GM12878 (cell line): ENCODE measurements at regions not wholly inside any gene's neighbourhood (a gene's known extent, or its start where the extent isn't known, plus 50 kb on each side); places are given as distances from the start of the nearest gene placed in this dataset.

ENCODE experiments used
- ATAC-seq: fragments of 200-7000 bp; cut with Tn5 transposase; 3 replicates; pipeline ENCODE4 v1.9.1; 2020; ENCODE audit warnings: mild to moderate bottlenecking, moderate library complexity
- BruUV-seq: library from RNA; stranded (reverse); fragments of 400-500 nt; replicated peaks from 2 replicates; lab custom pipeline; 2021; lab: Mats Ljungman, UMichigan
- CTCF ChIA-PET: fragments of 300-600 bp; sonication (Branson Sonifier 250); formaldehyde crosslinking; extraction: SDS; loops from one replicate; lab custom pipeline; 2021; ENCODE audit warnings: inconsistent platforms; lab: Yijun Ruan, JAX
- POLR2A ChIA-PET: fragments of 350-600 bp; formaldehyde crosslinking; extraction: SDS; loops from one replicate; lab custom pipeline; 2021; ENCODE audit warnings: inconsistent platforms; lab: Charles Lee
- RAD21 ChIA-PET: fragments of 300-600 bp; sonication (Branson Sonifier 250); formaldehyde crosslinking; loops from one replicate; lab custom pipeline; 2023; ENCODE audit warnings: antibody characterized with exemption; ENCODE audit not compliant: unreplicated experiment; lab: Charles Lee
- SMC1A ChIA-PET: fragments of 300-600 bp; sonication (Branson Sonifier 250); formaldehyde crosslinking; loops from one replicate; lab custom pipeline; 2023; ENCODE audit not compliant: unreplicated experiment, uncharacterized antibody; lab: Charles Lee
- DNase-seq: peaks from one replicate; pipeline ENCODE4 v3.0.0-alpha.2; 2011; ENCODE audit warnings: low read depth, low spot score
- FAIRE-seq: peaks from 3 replicates; lab custom pipeline; 2011; peaks lifted over from hg19 to GRCh38; lab: Jason Lieb, UNC
- H2AFZ ChIP-seq: 2 replicates; pipeline ENCODE4 v1.6.0; 2011; ENCODE audit warnings: low read depth, low read length, control low read depth; ENCODE audit not compliant: control insufficient read depth
- H3K27ac ChIP-seq: 2 replicates; pipeline ENCODE4 v1.5.1; 2011; ENCODE audit warnings: control low read depth; ENCODE audit not compliant: control insufficient read depth, insufficient read depth
- H3K27me3 ChIP-seq, 2 experiments: replicated peaks in 1 of 2; 2 replicates each; pipeline versions ENCODE4 v1.6.0 to v1.6.1; 2011; ENCODE audit warnings: low read length in 1 of 2; ENCODE audit not compliant: control insufficient read depth in 2 of 2, insufficient read depth in 2 of 2
- H3K36me3 ChIP-seq, 2 experiments: 2 replicates each; pipeline ENCODE4 v1.5.1; 2011; ENCODE audit warnings: low read length in 1 of 2; ENCODE audit not compliant: control insufficient read depth in 2 of 2, insufficient read depth in 2 of 2
- H3K4me1 ChIP-seq: 2 replicates; pipeline ENCODE4 v1.6.1; 2011; ENCODE audit warnings: mild to moderate bottlenecking, low read length, moderate library complexity, mixed read lengths; ENCODE audit not compliant: control insufficient read depth, insufficient read depth
- H3K4me2 ChIP-seq: 2 replicates; pipeline ENCODE4 v1.6.0; 2011; ENCODE audit warnings: control low read depth; ENCODE audit not compliant: control insufficient read depth, insufficient read depth
- H3K4me3 ChIP-seq: fragments of 200-600 bp; sonication (generic); 2 replicates; pipeline ENCODE4 v1.5.1; 2016
- H3K79me2 ChIP-seq: 2 replicates; pipeline ENCODE4 v1.6.0; 2011; ENCODE audit warnings: low read length; ENCODE audit not compliant: control insufficient read depth, insufficient read depth
- H3K9ac ChIP-seq: 2 replicates; pipeline ENCODE4 v1.8.0; 2011; ENCODE audit warnings: low read length, control low read depth, mixed read lengths; ENCODE audit not compliant: control insufficient read depth, insufficient read depth
- H3K9me3 ChIP-seq: replicated peaks from 3 replicates; pipeline ENCODE4 v1.5.1; 2011; ENCODE audit warnings: mild to moderate bottlenecking, low read length; ENCODE audit not compliant: control insufficient read depth, insufficient read depth
- H4K20me1 ChIP-seq: 2 replicates; pipeline ENCODE4 v1.6.0; 2011; ENCODE audit not compliant: control insufficient read depth, insufficient read depth
- BACH1 ChIP-seq: fragments of 450-650 bp; IDR thresholded peaks from 2 replicates; pipeline ENCODE4 v1.6.1; 2017; ENCODE audit warnings: mild to moderate bottlenecking, borderline replicate concordance
- BHLHE40 ChIP-seq, 2 experiments: fragments of 450-650 bp in 1 of 2; IDR thresholded peaks; 2 replicates each; pipeline ENCODE4 v1.6.1; 2011 to 2017; ENCODE audit warnings: low read depth in 2 of 2, borderline replicate concordance in 1 of 2, improper control_type of control experiment in 1 of 2, low read length in 1 of 2, mild to moderate bottlenecking in 1 of 2
- E2F8 ChIP-seq: fragments of 450-650 bp; IDR thresholded peaks from 2 replicates; pipeline ENCODE4 v1.6.1; 2018; ENCODE audit warnings: mild to moderate bottlenecking, low read depth, moderate library complexity; ENCODE audit not compliant: partially characterized antibody
- ESRRA ChIP-seq: IDR thresholded peaks from 2 replicates; pipeline ENCODE4 v1.6.1; 2012; ENCODE audit warnings: mild to moderate bottlenecking, low read length, improper control_type of control experiment
- ETV6 ChIP-seq, 2 experiments: fragments of 450-650 bp in 1 of 2; IDR thresholded peaks in 1 of 2; conservative IDR thresholded peaks in 1 of 2; 2 replicates each; pipeline ENCODE4 v1.6.1; 2014; ENCODE audit warnings: antibody characterized with exemption in 1 of 2, borderline replicate concordance in 1 of 2, low read depth in 1 of 2, mild to moderate bottlenecking in 1 of 2, moderate library complexity in 1 of 2
- IKZF2 ChIP-seq, 2 experiments: fragments of 450-650 bp; IDR thresholded peaks; 2 replicates each; pipeline ENCODE4 v1.6.1; 2017; ENCODE audit warnings: mild to moderate bottlenecking in 2 of 2, moderate library complexity in 2 of 2
- MEF2B ChIP-seq: fragments of 450-650 bp; IDR thresholded peaks from 2 replicates; pipeline ENCODE4 v1.6.1; 2018; ENCODE audit warnings: mild to moderate bottlenecking, moderate library complexity; ENCODE audit not compliant: partially characterized antibody, poor library complexity, severe bottlenecking
- NFIC ChIP-seq: IDR thresholded peaks from 2 replicates; pipeline ENCODE4 v1.6.1; 2012; ENCODE audit warnings: low read depth, mild to moderate bottlenecking, inconsistent platforms, low read length, moderate library complexity
- NFYB ChIP-seq: IDR thresholded peaks from 2 replicates; pipeline ENCODE4 v1.6.1; 2011; ENCODE audit warnings: low read depth, mild to moderate bottlenecking, low read length, improper control_type of control experiment, moderate library complexity; ENCODE audit not compliant: insufficient read depth
- PAX5 ChIP-seq: IDR thresholded peaks from 2 replicates; pipeline ENCODE4 v1.6.1; 2011; ENCODE audit warnings: low read depth, low read length, borderline replicate concordance
- RAD21 ChIP-seq: IDR thresholded peaks from 2 replicates; pipeline ENCODE4 v1.6.1; 2011; ENCODE audit warnings: mild to moderate bottlenecking, low read depth, low read length, moderate library complexity; ENCODE audit not compliant: insufficient read depth
- WGBS: methylation state at CpG from one replicate; pipeline ENCODE4 v1.1.6; 2016; ENCODE audit warnings: low lambda C conversion rate; ENCODE audit not compliant: insufficient replicate concordance, insufficient coverage; ENCODE audit errors: missing lambda C conversion rate; 5-methylcytosine and 5-hydroxymethylcytosine counted together
- in situ Hi-C: fragments of 300-500 bp; cut with MboI; formaldehyde crosslinking; loops from 9 replicates; pipeline ENCODE4 v1.14.3; 2018; ENCODE audit warnings: mixed read lengths
- intact Hi-C: fragments of 100-400 bp; cut with micrococcal nuclease; formaldehyde crosslinking; loops from one replicate; pipeline ENCODE4 v1.14.2; 2022; ENCODE audit not compliant: unreplicated experiment

- 3% methylated on average over 4 of the region's 5 CpGs for WGBS
- in situ Hi-C loops (no loop called here), intact Hi-C loops (no loop called here)
- CTCF ChIA-PET = no interaction called here
- Histone ChIP-seq H4K20me1 (no peaks in the 10 kb centered on the region), H3K27ac (no peak overlapping the region), H3K79me2 (no peaks in the 10 kb centered on the region), H3K4me1 (no peaks in the 10 kb centered on the region), H3K36me3 (no peaks in the 10 kb centered on the region), H3K4me3 (no peak overlapping the region), H3K9ac (no peak overlapping the region), H2AFZ (no peak overlapping the region), H3K9me3 (no peaks in the 10 kb centered on the region), H3K4me2 (no peak overlapping the region), H3K27me3 (no peaks in the 10 kb centered on the region)
- no peak for DNase-seq
- POLR2A ChIA-PET = no interaction called here
- no peak for TF ChIP-seq BACH1
- no peak for TF ChIP-seq NFYB
- no peak for TF ChIP-seq E2F8
- no peak for TF ChIP-seq NFIC
- no peak for TF ChIP-seq BHLHE40 (IDR thresholded peaks at IDR 0.05; ENCODE audit: borderline replicate concordance in 1 of 2, low read depth in 2 of 2, low read length in 1 of 2)
- TF ChIP-seq ESRRA = no peak
- no peak for TF ChIP-seq ETV6 (conservative IDR thresholded peaks at IDR 0.05 in 1 of 2, IDR thresholded peaks at IDR 0.05 in 1 of 2; ENCODE audit: borderline replicate concordance in 1 of 2, low read depth in 1 of 2)
- no peak for TF ChIP-seq IKZF2 (IDR thresholded peaks at IDR 0.05)
- TF ChIP-seq PAX5 = no peak
- no peak for TF ChIP-seq RAD21
- TF ChIP-seq MEF2B = no peak
- FAIRE-seq = no peak
- RAD21 ChIA-PET = no interaction called here
- SMC1A ChIA-PET = no interaction called here
- BruUV-seq = no TSS peak
- ATAC-seq = no peak
Observed at GRCh38 chr6:74018825-74019224, 322.8 kb downstream of the CD109 start.
